Pancreas (tissue), 10 donors: ENCODE measurements at regions not wholly inside any gene's neighbourhood (a gene's known extent, or its start where the extent isn't known, plus 50 kb on each side); places are given as distances from the start of the nearest gene placed in this dataset.

Source experiments
- ATAC-seq, 4 donors: fragments of 200-7000 bp; cut with Tn5 transposase; one replicate each; pipeline versions ENCODE4 v1.8.0 to v1.9.1; 2020; ENCODE audit warnings: mild to moderate bottlenecking in 4 of 4, moderate library complexity in 4 of 4
- DNase-seq, 6 donors: peaks; one replicate each; pipeline ENCODE4 v3.0.0-alpha.2; 2020
- FAIRE-seq: peaks from 2 replicates; lab custom pipeline; 2012; peaks lifted over from hg19 to GRCh38; lab: Jason Lieb, UNC
- H3K27ac ChIP-seq, 4 donors: fragments of 200-600 bp; sonication (generic); 1 replicate in 3 of 4; 2 replicates in 1 of 4; pipeline versions ENCODE4 v1.5.0 to v1.8.0; 2020
- H3K27me3 ChIP-seq, 4 donors: fragments of 200-600 bp; one replicate each; pipeline ENCODE4 v1.8.0; 2021
- H3K36me3 ChIP-seq, 3 donors: fragments of 200-600 bp; sonication (generic) in 1 of 3; one replicate each; pipeline versions ENCODE4 v1.5.0 to v1.8.0; 2020 to 2021
- H3K4me1 ChIP-seq, 3 donors: fragments of 200-600 bp; one replicate each; pipeline ENCODE4 v1.8.0; 2021
- H3K4me3 ChIP-seq, 4 donors: fragments of 200-600 bp; sonication (generic) in 2 of 4; one replicate each; pipeline versions ENCODE4 v1.5.0 to v1.8.0; 2020 to 2021
- H3K9me3 ChIP-seq, 4 donors: fragments of 200-600 bp; one replicate each; pipeline ENCODE4 v1.8.0; 2021
- WGBS, 2 donors: extraction: QIAGEN DNeasy Blood & Tissue Kit; methylation state at CpG; one replicate each; pipeline ENCODE4 v1.1.7; 2013; 5-methylcytosine and 5-hydroxymethylcytosine counted together
- intact Hi-C, 3 donors: fragments of 100-400 bp; cut with DNase I; formaldehyde crosslinking; loops; one replicate each; pipeline versions ENCODE4 v1.11.1 to v1.14.2; 2022
- TF ChIP-seq, protein P1 (sequence below), 4 donors: fragments of 200-600 bp; sonication (generic) in 3 of 4; IDR thresholded peaks; one replicate each; pipeline versions ENCODE4 v1.5.0 to v1.8.0; 2021; ENCODE audit warnings: antibody characterized with exemption in 4 of 4
- donor health status: healthy with polysubstance abuse.
- donor health status: DM: no; HTN: no; CAD: no; lungs with moderate emphysema.
- donor health status: DM: no; HTN: no; CAD: no.
- donor health status: control.
- donor health status: control.
- donor health status: Bipolar disorder and iron deficiency.
- donor health status: DM: yes; HTN: yes; CAD: no.
- donor health status: DM: no; HTN: no; CAD: no.
- donor health status: DM: no; HTN: no; CAD: no.
- donor health status: DM: yes; HTN: yes; CAD: no.

GRCh38 chr13:79886601-79887000, 405.6 kb downstream of the NDFIP2 start:
- 51 to 71% methylated on average over 3 of the region's 3 CpGs for WGBS, 2 donors
- no peaks in the 10 kb centered on the region for H3K4me1 ChIP-seq
- ATAC-seq, result no peak

DNA sequence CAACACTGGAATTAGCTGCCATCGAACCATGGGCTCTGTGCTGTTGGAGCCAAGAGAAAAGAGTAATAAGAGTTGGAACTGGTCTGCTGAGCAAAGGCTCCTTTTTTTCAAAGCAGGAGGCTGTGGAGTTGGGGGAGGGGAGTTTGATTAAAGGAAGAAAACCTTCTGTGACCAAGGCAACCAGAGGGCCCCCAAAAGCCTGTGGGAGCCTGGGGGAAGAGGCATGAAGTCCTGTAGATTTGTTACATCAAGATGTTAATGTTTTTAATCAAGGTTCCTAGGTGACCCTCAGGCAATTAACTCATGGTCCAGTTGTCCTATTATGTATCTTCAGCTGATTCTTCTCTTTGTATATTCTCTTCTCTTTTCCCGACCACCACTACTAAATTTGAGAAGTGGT, 403.9 kb downstream of the NDFIP2 start:
- Histone ChIP-seq H3K4me1 (no peaks in the 10 kb centered on the region), H3K4me3 (no peak overlapping the region), H3K36me3 (no peaks in the 10 kb centered on the region), H3K9me3 (no peaks in the 10 kb centered on the region), H3K27me3 (no peaks in the 10 kb centered on the region), H3K27ac (no peak overlapping the region)
- FAIRE-seq (no peak), ATAC-seq (no peak), DNase-seq (no peak)
- 86 to 87% methylated on average over 2 of the region's 2 CpGs for WGBS, 2 donors
- TF ChIP-seq, protein P1, sequence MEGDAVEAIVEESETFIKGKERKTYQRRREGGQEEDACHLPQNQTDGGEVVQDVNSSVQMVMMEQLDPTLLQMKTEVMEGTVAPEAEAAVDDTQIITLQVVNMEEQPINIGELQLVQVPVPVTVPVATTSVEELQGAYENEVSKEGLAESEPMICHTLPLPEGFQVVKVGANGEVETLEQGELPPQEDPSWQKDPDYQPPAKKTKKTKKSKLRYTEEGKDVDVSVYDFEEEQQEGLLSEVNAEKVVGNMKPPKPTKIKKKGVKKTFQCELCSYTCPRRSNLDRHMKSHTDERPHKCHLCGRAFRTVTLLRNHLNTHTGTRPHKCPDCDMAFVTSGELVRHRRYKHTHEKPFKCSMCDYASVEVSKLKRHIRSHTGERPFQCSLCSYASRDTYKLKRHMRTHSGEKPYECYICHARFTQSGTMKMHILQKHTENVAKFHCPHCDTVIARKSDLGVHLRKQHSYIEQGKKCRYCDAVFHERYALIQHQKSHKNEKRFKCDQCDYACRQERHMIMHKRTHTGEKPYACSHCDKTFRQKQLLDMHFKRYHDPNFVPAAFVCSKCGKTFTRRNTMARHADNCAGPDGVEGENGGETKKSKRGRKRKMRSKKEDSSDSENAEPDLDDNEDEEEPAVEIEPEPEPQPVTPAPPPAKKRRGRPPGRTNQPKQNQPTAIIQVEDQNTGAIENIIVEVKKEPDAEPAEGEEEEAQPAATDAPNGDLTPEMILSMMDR (IDR thresholded peaks at IDR 0.05), result no peak
- intact Hi-C loops, result no loop called here

More at GRCh38 chr13:79886601-79887000, 405.6 kb downstream of the NDFIP2 start:
- no peaks in the 10 kb centered on the region for H3K9me3 ChIP-seq
- H3K36me3 ChIP-seq, result no peaks in the 10 kb centered on the region
- DNase-seq, result no peak
- intact Hi-C loops, result no loop called here
- no peak overlapping the region for H3K27ac ChIP-seq
- TF ChIP-seq, protein P1 (IDR thresholded peaks at IDR 0.05), result no peak
- no peak overlapping the region for H3K4me3 ChIP-seq
- no peak for FAIRE-seq
- H3K27me3 ChIP-seq, result no peaks in the 10 kb centered on the region

GRCh38 chr13:79883216-79883615, 402.3 kb downstream of the NDFIP2 start:
- Histone ChIP-seq H3K27me3 (no peaks in the 10 kb centered on the region), H3K4me1 (no peaks in the 10 kb centered on the region), H3K27ac (no peak overlapping the region), H3K36me3 (no peaks in the 10 kb centered on the region), H3K9me3 (no peaks in the 10 kb centered on the region), H3K4me3 (no peak overlapping the region)
- DNase-seq (no peak), ATAC-seq (no peak), FAIRE-seq (no peak)
- intact Hi-C loops, result no loop called here
- TF ChIP-seq, protein P1 (IDR thresholded peaks at IDR 0.05), result no peak

DNA sequence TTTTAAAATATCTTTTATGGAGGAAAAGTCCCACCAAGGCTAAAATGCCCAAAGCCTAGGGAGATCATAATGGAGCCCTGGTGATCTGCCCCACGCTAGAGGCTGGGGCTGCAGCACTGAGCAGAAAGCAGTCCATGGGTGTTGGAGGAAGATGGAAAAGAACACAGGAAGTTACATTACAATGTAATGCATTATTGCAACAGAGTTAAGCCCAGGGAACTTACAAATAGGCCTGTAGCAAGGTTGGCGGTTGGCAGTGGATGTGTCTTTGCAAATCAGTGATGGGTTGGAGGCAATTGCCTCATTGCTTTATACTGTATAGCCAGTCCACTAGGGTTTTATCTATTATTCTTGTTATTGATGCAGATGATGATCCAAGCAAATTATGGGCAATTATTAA, 399.9 kb downstream of the NDFIP2 start:
- Histone ChIP-seq H3K27me3 (no peaks in the 10 kb centered on the region), H3K36me3 (no peaks in the 10 kb centered on the region), H3K9me3 (no peaks in the 10 kb centered on the region), H3K4me3 (no peak overlapping the region), H3K27ac (no peak overlapping the region), H3K4me1 (no peaks in the 10 kb centered on the region)
- no peak for DNase-seq
- TF ChIP-seq, protein P1 (IDR thresholded peaks at IDR 0.05), result no peak
- FAIRE-seq, result no peak
- ATAC-seq, result no peak
- intact Hi-C loops, result no loop called here
- WGBS, 2 donors, result 91 to 96% methylated on average over 2 of the region's 2 CpGs

GRCh38 chr13:79874396-79875360, 393.7 kb downstream of the NDFIP2 start:
- H3K27ac ChIP-seq, result no peak overlapping the region
- FAIRE-seq (no peak), ATAC-seq (no peak), DNase-seq (no peak)
- H3K4me3 ChIP-seq, result no peak overlapping the region
- H3K4me1 ChIP-seq, result peaks cover 0 to 9% (median 6%) of the 10 kb centered on the region in 3 donors
- H3K27me3 ChIP-seq, result no peaks in the 10 kb centered on the region
- no peaks in the 10 kb centered on the region for H3K36me3 ChIP-seq
- TF ChIP-seq, protein P1 (IDR thresholded peaks at IDR 0.05), result no peak
- no peaks in the 10 kb centered on the region for H3K9me3 ChIP-seq
- intact Hi-C loops, result no loop called here
- 92 to 94% methylated on average over 5 of the region's 5 CpGs for WGBS, 2 donors
